GM11168 (cell line): ENCODE measurements at regions not wholly inside any gene's neighbourhood (a gene's known extent, or its start where the extent isn't known, plus 50 kb on each side); places are given as distances from the start of the nearest gene placed in this dataset.

ENCODE experiments used
- in situ Hi-C: fragments of 300-500 bp; cut with MboI; formaldehyde crosslinking; loops from one replicate; pipeline ENCODE4 v1.12.0; 2022; ENCODE audit warnings: low sequenced_read_pairs; ENCODE audit not compliant: unreplicated experiment

DNA sequence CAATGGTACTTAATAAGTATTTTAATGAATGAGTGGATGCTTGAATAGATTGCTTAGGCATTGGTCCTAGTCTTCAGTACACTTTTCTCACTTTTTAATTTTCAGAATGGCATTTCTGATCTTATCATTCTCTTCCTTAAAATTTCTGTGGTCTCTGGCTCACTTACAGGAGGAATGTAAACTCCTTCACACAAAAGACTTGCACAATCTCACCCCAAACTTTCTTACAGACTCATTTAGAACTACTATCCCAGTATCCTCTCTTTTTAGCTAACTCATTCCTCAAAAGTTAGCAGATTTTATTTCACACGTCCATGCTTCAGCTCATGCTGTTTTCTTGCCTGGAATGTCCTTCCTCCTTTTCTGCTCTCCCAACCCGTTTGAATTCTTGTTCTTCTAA lies 350.1 kb downstream of the GRXCR1 start:
- in situ Hi-C loops: no loop called here

DNA sequence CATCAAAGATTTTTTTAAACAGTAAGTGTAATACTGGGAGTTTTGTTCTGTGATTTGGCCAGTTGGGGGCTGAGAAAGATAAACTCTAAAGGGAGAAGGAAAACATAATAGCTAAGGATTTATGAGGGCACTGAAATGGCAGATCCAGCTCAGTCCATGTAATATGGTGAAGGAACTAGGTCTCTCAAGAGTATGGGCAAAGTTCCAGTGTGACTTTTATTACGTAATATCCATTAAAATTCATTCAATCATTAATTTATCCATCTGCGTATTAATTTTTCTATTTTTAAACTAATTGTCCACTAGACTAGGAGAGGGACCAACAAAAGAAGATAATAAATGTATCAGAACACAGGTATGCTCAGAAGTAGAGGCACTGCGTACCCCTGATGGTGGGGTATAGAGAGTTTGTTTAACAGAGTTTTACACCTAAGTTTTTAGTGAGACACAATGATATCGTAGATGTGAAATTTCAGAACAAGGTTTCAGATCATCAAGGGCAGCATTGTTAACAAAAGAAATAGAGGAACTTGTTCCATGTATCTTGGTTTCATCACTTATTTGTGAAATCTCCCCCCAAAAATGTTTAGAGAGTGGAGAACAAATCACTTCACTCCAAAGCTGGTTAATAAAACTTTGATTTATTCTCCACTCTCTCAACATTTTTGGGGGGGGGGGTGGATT lies 351.1 kb downstream of the GRXCR1 start:
- in situ Hi-C loops: no loop called here

DNA sequence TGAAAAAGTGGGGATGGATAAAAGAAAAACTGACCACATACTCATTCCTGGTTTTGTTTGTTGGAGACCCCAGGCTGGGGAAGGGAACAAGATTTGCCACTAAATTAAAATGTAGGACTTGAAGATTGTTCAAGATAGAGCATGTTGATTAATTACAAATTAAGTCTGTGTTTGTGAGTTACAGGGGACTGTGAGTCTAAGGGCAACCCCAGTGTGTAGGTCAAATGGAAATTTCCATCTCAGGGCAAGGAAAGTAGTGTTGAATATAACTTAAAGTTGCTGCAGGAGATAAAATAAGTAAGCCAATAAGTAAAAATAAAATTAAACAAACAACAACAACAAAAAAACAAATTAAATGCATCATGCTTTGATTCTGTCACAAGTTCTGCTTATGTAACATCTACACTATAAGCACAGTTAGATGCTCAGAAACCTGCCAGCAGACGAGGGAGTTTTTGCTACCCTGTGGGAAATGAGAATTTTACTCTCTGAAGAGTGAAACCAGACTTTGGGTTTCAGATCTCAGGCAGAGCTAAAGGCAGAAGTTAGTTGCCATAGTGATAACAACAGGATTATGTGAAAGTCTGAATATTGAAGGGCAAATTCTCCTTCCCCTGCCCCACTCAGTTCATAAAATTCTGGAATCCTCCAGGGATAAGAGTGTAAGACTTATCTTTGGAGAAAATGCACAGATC lies 352.3 kb downstream of the GRXCR1 start:
- in situ Hi-C loops: no loop called here

DNA sequence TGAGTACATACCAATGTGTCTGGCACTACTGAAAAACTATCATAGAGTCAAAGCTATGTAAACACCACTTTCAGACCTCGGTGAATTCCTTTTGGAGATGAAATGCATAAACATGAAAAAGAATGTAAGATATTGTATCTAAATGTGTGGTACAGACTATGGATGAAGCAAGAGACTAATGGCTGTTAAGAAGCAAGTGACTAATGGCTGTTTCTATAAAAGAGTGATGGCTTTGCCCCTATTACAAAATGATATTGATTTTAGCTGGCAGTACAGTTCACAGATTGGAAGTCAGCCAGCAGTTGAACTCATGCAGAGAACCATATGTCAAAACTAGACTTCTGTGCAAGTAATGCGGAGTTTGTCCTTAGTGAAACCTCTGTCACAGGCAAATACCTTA lies 359.3 kb downstream of the GRXCR1 start:
- in situ Hi-C loops: no loop called here

DNA sequence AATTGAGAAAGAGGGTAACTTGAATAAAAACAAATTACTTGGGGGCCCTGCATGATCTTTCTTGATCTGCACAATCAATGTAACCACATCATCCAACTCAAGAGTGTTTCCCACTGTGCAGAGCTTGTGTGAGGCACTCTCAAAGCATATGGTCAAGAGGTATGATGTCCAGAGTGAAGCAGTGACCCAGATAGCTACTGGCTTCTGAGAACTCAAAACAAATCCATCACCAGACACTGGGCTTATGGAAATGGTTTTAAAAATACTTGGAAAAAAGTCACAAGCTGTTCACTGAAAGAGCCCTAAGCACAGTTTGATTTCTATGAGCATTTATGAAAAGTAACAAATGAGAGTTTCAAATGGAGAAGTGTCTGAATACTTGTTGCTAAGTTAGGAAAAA lies 361.0 kb downstream of the GRXCR1 start:
- in situ Hi-C loops: no loop called here

DNA sequence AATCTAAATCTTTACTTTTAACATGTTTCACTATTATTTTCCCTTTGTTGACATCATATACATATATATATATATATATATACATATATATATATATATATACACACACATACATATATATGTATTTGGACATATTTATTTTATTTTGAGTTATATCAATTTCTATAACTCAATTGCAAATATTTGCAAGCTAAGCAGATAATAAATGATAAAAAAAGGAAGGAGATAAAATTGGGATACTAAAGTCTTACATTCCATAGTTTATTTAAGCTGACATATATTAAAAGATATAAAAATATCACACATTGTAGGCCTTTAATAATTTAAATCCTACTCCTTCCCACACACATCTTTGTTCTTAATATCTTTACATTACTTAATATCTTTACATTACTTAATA lies 372.2 kb downstream of the GRXCR1 start:
- in situ Hi-C loops: no loop called here

DNA sequence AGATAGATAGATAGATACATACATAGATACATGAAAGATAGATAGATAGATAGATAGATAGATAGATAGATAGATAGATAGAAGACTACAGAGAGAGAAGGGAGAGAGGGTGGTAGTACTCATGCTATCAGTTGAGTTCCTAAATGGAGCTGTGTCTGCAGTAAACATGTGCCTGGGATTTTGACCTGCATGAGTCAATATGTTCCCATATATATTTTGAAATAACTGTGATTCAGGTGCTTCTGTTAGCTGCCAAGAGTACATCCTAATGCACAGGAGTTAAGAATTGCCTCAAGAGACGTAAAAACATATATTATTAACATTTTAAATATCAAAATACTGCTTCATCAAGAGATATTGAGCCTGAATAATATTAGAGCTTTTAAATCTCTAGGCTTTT lies 379.4 kb downstream of the GRXCR1 start:
- in situ Hi-C loops: no loop called here

DNA sequence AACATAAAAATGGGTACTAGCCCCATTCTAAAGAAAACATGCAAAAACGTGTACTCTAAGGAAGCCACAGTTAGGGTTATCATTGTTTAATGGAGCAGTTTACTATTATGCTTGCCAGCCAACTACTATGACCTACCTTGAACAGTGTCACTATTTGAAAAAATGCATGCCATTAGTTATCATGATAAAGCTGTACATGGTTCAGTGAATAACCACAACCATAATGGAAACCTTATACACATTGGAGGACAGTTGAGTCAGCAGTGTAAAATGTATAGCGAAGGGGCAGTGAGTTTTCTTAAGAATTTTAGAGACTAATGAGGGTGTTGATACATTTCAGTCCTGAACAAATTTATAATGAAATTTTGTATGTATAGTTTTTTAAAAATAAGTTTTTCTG lies 381.9 kb downstream of the GRXCR1 start:
- in situ Hi-C loops: no loop called here

DNA sequence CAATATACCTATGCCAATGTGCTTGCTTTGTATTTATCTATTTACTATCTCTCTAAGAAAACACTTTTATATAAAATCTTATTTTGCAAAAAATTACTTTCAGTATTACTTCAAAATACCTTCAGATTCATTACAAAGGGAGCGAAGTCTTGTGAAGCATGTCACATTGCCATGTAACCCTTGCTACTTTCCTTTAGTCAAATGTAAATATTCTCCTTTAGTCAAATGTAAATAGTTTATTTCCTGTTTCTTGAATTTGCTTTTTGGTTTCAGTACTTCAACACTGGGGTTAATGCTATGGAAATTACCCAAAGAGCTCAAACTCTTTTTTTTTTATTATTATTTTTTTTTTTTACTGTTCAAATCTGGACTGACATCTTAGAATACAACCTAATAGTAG lies 383.3 kb downstream of the GRXCR1 start:
- in situ Hi-C loops: no loop called here

DNA sequence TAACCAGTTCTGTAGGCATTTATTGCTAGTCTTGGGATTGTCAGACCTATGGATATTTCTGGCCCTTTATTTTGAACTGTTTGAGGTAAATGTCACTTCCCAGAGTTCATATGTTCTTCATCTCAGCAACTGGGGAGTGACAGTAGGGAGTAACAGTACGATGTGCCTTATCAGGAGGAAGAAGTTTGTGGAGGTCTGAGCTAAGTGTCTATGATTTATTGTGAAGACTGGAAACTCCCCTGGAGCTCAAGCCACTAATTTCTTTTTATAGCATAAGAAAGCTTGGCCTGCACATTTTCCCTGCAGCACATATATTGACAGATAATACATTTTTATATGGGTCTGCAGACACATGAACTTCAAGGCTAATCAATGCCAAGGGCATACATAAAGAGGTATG lies 383.8 kb downstream of the GRXCR1 start:
- in situ Hi-C loops: no loop called here

DNA sequence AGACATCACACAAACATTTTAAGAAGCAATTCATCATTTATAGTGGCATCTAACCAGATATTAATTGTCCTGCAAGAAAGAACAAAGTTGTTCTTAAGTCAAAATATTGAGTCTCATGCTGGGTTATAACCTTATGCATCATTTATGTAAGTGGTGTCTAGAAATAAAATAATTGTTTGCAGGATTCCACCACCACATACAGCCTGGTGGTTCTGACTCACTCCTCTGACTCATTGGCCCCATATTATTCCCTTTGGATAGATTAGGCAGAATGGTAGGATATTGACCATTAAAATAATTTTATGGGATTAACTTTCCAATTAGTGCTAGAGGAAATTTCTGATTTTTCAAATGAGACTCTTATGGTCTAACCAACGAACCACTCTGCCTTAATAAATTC lies 384.5 kb downstream of the GRXCR1 start:
- in situ Hi-C loops: no loop called here

DNA sequence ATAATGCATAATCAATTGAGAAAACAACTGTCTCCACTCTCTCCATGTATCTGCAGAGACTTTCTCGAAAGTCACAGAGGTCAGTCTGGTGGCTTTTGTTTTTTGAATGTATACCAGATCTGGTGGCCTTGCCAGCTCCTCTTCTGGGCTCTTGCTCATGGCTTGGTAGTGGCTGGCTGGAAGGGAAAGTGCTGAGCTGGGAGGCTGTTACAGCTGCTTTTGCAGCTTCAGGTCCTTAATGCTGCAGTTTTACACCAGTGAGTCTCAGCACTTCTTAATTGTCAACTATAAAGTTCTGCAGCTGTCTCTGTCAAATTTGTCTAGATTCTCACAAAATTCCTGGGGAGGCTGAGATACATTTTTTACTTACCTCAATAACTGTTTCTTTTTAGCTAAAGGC lies 390.0 kb downstream of the GRXCR1 start:
- in situ Hi-C loops: no loop called here

DNA sequence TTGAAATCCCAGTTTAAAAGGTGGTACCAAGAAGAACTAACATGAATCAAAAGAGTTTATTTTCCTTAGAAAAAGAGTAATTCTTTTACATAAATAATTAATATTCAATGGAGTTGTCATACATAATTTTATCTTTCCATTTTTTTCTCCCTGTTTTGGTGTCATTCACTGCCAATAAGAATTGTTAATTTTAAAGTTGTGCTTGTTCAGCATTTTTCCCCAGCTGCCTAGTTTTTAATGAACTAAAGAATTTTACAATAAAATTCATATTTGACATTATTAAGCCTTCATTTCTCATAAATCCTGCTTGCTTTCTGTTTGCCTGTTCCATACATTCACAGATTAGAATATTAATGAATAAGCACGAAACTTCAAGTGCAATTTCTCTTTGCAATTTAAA lies 393.6 kb downstream of the GRXCR1 start:
- in situ Hi-C loops: no loop called here

DNA sequence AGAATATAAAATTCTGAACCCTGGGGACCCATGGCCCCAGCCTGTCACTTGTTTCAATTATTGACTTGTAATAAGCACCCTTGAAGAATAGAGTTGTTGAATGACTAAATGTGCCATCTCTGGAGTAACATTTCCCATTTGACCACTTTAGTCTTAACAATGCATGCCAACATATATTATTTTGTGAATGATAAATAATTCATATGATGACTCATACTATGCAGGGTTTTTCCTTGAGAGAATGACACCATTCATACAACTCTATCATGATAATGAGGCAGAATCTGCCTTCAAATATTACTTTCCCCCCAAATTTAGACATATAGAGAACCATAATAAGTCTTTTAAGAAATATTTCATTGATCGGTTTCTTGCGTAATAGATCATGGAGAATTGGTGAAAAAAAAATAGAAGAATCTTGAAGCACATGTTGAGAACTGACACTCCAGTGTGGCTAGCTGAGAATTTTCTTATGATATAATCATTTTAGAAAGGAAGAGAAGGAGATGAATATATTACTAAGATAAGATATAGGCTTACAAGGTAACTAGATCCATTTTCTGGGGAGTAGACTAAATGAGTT lies 404.5 kb downstream of the GRXCR1 start:
- in situ Hi-C loops: no loop called here

DNA sequence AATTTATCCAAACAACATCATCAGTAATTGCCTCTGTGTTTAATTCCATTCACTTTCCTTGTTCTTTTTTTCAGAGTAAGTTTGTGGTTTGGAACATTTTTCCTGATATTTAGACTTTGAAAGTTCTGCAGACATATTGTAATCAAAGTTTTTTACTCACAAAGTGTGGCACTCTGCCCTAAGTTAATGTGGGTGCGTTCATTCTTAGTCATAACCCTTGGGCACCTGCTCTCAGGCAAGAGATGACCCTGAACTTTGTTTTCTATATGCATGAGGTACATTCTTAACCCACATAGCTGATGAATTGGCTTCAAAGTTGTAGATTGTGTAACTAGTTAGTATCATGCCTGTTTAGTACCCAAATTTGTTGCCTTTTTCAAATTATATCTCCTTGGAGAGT lies 424.3 kb downstream of the GRXCR1 start:
- in situ Hi-C loops: no loop called here

DNA sequence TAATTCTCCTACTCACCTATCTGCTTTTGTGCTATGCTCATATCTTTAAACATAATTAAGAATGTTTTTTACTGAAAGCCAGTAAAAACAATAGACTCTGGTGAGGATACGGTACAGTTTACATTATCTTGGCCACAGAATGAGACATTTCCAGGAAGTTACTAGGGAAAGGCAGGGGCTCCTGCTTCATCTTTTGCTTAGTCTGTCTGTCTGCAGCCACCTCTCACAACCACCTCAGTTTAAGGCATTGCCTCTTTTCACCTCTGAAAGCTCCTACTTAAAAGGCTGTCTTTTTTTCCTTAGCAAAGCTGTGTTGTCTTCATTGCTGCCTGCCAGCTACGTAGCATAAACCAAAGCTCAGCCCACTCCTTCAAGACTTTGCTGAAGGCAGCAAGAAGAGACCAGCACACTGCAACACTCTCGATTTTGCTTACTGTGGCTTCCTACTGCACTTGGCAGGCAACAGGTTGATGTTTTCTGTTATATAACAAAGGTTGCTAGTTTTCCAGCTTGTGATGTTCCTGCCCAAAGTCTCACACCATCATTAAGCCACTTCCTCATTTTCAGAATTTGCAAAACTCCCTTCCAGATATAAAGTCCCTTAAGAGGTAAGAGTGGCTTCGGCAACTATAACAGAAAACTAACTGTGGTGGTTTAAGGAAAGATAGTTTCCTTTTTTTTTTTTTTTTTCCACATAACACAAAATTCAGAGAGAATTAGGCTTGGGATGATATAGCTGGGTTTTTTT lies 432.9 kb downstream of the GRXCR1 start:
- in situ Hi-C loops: no loop called here

DNA sequence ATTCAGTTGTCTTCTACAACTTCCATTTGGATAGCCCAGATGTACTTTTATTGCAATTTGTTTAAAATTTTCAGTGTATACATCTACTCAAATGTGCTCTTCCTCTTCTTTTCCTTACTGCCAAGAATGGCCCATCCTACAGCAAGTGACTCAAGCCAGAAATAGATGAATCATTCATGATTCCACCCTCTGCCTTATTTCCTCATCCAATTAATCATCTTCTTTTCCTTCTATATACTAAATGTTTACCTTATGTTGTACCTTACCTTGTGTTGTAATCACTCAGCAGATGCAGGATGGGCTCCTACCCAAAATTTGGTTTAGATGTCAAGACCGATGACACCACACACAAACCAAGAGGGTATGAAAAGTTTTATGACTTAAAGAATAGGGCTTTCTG lies 437.8 kb downstream of the GRXCR1 start:
- in situ Hi-C loops: no loop called here

DNA sequence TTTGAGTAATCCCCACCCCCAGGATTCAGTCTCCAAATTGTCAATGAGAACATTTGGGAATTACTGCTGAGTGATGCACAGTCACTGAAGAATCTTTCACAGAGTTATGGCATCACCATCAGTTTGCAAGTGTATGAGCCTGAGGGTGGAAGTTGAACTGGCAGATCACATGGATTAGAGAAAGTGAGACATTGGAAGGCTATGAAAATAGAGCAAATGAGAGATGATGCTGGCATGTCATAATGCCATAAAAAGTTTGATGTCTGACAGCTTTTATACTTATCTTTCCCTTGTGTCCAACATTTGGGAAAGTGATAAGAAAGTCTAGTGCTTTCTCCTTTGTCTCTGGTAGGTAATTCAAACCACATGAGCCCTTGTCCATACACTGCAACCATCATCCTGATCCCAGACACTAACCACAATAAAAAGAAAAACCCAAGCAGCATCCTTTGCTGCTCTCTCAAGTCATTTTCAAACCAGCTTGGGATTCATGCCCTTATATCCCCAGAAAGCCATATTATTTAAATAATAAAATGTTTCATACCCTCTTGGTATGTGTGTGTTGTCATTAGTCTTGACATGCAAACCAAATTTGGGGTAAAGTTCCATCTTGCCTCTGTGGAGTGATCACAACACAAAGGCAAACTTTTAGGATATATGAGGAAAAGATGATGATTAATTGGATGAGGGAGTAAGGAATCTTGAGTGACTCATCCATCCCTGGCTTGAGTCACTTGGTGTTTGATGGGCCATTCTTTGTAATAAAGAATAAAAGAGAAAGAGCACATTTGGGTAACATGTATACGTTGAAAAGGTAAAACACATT lies 438.9 kb downstream of the GRXCR1 start:
- in situ Hi-C loops: no loop called here

DNA sequence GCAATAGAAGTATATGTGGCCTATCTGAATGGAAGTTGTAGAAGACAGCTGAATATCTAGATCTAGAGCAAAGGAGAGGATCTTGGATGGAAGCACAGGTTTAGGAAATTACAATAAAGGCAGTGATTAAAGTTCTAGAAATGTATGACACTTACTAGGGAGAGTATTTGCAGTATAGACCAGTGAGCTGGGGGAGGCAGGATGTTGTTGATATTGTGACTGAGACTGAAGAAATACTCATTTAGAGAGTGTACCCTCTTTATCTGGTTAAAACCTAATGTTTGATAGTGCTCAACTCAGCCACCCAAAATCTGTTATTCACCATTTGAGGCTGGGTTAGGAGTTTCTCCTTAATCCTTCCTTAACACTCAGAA lies 439.5 kb downstream of the GRXCR1 start:
- in situ Hi-C loops: no loop called here

DNA sequence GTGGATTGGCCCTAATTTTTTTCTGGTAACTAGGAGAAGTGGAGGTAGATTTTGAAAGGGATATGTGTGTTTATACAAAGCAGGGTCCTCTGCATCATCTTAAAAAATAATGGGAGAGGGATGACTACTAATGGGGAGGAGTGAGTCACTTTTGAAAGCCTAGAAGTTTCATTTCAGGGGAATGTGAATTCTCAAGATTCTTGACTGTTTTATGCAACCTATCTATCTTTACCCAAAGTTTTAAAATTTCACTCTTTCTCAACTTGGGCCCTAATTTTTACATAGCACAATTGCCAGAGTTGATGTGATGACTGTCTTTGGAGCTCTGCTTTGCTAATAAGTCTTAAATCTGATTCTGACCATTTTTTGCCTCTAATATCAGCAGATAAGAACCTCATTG lies 445.2 kb downstream of the GRXCR1 start:
- in situ Hi-C loops: no loop called here
